GM12872 (cell line): ENCODE measurements at regions not wholly inside any gene's neighbourhood (a gene's known extent, or its start where the extent isn't known, plus 50 kb on each side); places are given as distances from the start of the nearest gene placed in this dataset.

Source experiments
- CTCF ChIP-seq: IDR thresholded peaks from 3 replicates; pipeline ENCODE4 v1.5.1; 2011; ENCODE audit warnings: low read depth, mild to moderate bottlenecking, low read length, moderate library complexity; ENCODE audit not compliant: insufficient read depth

DNA sequence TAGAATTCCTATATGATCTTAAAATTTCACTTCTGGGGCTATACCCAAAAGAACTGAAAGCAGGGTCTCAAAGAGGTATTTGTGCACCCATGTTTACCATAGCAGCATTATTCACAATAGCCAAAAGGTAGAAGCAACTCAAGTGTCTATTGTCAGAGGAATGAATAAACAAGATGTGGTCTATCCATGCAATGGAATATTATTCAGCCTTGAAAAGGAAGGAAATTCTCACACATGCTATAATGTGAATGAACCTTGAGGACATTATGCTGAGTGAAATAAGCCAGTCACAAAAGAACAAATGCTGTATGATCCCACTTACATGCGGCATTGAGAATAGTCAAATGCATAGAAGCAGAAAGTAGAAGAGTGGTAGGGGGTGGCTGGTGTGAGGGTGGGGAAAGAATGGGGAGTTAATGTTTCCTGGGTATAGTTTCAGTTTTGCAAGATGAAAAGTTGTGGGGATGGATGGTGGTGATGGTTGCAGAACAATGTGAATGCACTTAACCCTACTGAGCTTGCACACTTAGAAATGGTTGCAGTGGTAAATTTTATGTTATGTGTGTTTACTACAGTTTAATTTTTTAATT lies 122.4 kb downstream of the TOMM20 start:
- no peak for TF ChIP-seq CTCF

DNA sequence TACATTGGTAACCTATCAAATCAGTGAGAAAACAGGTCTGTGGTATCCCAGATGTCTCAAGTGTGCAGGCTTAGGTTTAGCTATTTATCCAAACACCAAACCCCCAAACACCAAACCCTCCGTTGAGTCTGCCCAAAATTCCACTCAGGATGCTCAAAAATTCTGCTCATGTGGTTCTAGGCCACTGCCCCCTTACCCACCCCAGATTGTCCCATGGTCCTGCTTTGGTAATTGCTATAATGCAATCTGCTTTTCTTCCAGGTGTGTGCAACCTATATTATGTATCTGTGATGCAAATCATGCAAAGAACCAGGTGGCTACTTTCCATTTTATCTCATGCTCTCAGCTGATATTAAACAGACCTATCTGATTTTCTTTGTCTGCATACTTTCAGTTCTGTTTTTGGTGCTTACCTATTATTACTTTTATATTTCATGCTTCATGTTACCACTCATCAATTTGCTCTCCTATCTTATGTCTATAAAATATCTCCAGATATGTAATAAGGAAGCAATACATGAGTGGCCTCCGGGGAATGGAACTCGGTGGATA lies 123.7 kb downstream of the TOMM20 start:
- no peak for TF ChIP-seq CTCF

DNA sequence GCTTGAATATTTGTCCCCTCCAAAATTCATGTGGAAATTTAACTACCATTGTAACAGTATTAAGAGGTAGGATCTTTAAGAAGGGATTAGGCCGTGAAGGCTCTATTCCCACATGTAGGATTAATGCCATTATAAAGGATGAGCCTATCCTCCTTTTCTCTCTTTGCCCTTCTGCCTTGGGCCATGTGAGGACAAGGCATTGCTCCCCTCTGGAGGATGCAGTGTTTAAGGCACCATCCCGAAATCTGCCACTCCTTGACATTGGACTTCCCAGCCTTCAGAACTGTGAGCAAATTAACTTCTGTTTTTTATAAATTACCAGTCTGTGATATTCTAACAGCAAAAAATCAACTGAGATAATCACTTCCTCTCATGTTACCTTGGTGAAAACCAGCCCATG lies 124.4 kb downstream of the TOMM20 start:
- TF ChIP-seq CTCF = no peak

DNA sequence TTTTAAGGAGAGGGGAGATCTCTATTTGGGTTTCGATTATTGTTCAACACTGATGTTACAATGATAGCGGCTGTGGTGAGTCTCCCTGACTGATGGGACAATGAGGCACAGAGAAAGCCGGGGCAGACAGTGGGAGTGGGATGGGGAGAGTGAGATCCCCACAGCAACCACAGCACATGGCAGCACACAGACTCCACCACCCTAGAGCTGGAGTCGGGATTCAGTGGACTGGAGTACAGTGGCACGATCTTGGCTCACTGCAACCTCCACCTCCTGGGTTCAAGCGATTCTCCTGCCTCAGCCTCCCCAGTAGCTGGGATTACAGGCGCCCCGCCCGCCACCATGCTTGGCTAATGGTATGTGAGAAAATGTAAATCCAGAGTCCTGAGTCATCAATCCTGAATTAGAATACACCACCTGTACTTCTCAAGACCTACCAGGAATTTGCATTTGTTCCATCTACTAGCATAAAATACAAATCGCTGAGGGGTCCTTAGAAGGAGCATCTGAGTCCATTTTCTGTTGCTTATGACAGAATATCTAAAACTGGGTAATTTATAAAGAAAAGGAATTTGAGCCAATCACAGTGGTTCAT lies 125.8 kb downstream of the TOMM20 start:
- TF ChIP-seq CTCF = no peak

GRCh38 chr1:234999513-234999940 lies 129.1 kb downstream of the TOMM20 start:
- no peak for TF ChIP-seq CTCF

GRCh38 chr1:234997896-234998741 lies 130.5 kb downstream of the TOMM20 start:
- TF ChIP-seq CTCF = no peak

- TF ChIP-seq CTCF = no peak
Observed at GRCh38 chr1:234997201-234997895, 131.3 kb downstream of the TOMM20 start.
